ENCODE measurements at regions not wholly inside any gene's neighbourhood (a gene's known extent, or its start where the extent isn't known, plus 50 kb on each side); places are given as distances from the start of the nearest gene placed in this dataset.

- TF ChIP-seq POLR2A (IDR thresholded peaks at IDR 0.05): no peak
- no peak for TF ChIP-seq POLR2AphosphoS5 (IDR thresholded peaks at IDR 0.05)
These were observed 547.5 kb upstream of the ADGRB3 start for GRCh38 chr6:68087399-68088133.
